ENCODE measurements at regions not wholly inside any gene's neighbourhood (a gene's known extent, or its start where the extent isn't known, plus 50 kb on each side); places are given as distances from the start of the nearest gene placed in this dataset.

- no peak overlapping the region for H3K4me3 ChIP-seq (ENCODE audit: low read depth, low read length)
- DNase-seq (ENCODE audit: low read depth) = no peak
These were observed 71.8 kb upstream of the ADRA1B start for GRCh38 chr5:159844267-159845121.

- no peak overlapping the region for H3K4me3 ChIP-seq (ENCODE audit: low read depth, low read length)
- DNase-seq (ENCODE audit: low read depth) = peak; percentile 71
These were observed 66.7 kb upstream of the ADRA1B start for GRCh38 chr5:159849437-159850083.

- H3K4me3 ChIP-seq (ENCODE audit: low read depth, low read length) = no peak overlapping the region
- DNase-seq (ENCODE audit: low read depth) = peak; percentile 74
These were observed 66.1 kb upstream of the ADRA1B start for GRCh38 chr5:159850160-159850559.

GRCh38 chr5:159851053-159851452, 65.2 kb upstream of the ADRA1B start:
- DNase-seq (ENCODE audit: low read depth) = no peak

DNA sequence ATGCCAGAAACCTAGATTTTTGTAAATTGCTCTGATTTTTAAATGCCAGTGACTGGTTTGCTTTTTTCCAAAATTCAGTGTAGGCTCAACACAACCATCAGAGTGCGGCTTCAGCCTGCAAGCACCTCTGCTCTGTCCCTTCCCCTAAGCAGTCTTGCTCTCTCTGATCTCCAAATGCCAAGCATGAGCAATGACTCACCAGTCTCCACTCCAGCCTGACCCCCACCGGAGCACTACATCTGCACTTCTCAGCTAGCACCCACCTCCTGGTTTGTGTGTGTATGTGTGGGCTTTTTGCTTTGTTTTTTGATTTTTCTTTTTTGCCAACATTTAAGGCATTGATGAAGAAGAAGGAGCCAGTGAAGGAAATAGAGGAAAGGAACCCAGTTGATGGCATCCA, 61.4 kb upstream of the ADRA1B start:
- no peak overlapping the region for H3K4me3 ChIP-seq (ENCODE audit: low read depth, low read length)
- no peak for DNase-seq (ENCODE audit: low read depth)

More at GRCh38 chr5:159851053-159851452, 65.2 kb upstream of the ADRA1B start:
- H3K4me3 ChIP-seq (ENCODE audit: low read depth, low read length) = no peak overlapping the region

- no peak overlapping the region for H3K4me3 ChIP-seq (ENCODE audit: low read depth, low read length)
- DNase-seq (ENCODE audit: low read depth) = no peak
These were observed 60.6 kb upstream of the ADRA1B start for GRCh38 chr5:159855476-159856191.

DNA sequence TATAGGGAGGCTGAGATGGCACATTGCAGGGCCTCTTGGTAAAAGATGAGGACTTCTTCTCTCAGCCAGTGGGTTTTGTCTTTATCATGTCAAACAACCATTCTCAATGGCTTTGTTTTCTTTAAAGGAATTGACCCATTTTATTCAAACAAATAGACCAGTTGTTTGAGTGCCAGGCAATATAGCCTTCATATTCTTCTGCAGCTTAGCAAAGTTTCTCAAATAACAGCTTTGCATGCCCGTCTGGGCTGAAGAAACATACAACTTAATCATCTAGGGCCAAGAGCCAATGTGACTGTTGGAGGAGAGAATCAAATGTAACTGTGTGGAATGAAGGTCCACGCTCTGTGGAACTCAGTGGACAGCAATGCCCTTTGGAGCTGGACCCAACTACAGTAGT, 57.4 kb upstream of the ADRA1B start:
- no peak for DNase-seq (ENCODE audit: low read depth)
- H3K4me3 ChIP-seq (ENCODE audit: low read depth, low read length) = no peak overlapping the region

DNA sequence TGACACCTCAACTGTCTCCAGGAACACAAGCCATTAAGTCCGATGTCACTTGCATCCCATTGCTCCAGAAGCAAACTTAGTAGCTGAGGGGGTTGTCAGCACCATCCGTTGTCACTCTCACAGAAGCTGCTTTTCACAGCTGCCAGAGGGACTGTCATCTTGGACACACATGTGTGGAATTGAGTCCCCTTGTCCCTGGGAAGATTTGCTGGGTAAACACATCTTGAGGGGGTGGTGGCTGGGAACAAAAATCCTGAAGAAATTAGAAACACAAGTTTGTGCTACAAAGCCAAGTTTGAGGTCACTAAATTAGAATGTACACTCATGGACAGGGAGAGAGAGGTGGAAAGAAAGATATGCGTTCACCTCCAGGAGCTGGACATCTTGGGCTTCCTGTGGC, 55.2 kb upstream of the ADRA1B start:
- no peak for DNase-seq (ENCODE audit: low read depth)
- no peak overlapping the region for H3K4me3 ChIP-seq (ENCODE audit: low read depth, low read length)

GRCh38 chr5:159864885-159865691, 51.2 kb upstream of the ADRA1B start:
- no peak overlapping the region for H3K4me3 ChIP-seq (ENCODE audit: low read depth, low read length)
- DNase-seq (ENCODE audit: low read depth) = no peak

GRCh38 chr5:159866093-159866492, 50.2 kb upstream of the ADRA1B start:
- H3K4me3 ChIP-seq (ENCODE audit: low read depth, low read length) = no peak overlapping the region
- no peak for DNase-seq (ENCODE audit: low read depth)
